ENCODE measurements at regions not wholly inside any gene's neighbourhood (a gene's known extent, or its start where the extent isn't known, plus 50 kb on each side); places are given as distances from the start of the nearest gene placed in this dataset.
"Not testable (repeated sequence)": the region's sequence is repeated elsewhere in the genome, so short reads cannot be mapped to it uniquely, and the experiment has no call there.

GRCh38 chr2:123840016-123840415, 185.1 kb upstream of the CNTNAP5 start:
- no peak for DNase-seq (ENCODE audit: extremely low spot score)
- POLR2A ChIA-PET = no interaction called here
- TF ChIP-seq FOXK2 (IDR thresholded peaks at IDR 0.05) (no peak), ZNF384 (IDR thresholded peaks at IDR 0.05) (no peak), FOXM1 (IDR thresholded peaks at IDR 0.05; ENCODE audit: borderline replicate concordance) (no peak)
- CTCF ChIA-PET = no interaction called here

DNA sequence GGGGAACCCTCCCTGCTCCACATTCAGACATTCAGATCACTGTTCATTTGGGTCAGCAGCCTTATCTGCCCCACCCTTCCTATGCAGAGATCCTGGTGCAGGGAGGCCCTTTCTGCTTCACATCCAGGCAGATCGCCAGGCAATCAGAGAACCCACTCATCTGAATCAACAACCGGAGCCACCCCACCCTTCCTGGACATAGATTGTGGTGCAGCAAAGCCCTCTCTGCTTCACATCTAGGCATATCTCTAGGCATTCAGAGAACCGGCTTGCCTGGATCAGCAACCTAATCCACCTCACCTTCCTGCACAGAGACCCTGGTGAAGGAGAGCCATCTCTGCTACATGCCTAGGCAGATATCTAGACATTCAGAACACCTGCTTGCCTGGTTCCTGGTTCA, 184.5 kb upstream of the CNTNAP5 start:
- no peak for DNase-seq (ENCODE audit: extremely low spot score)
- ChIA-PET CTCF (no interaction called here), POLR2A (no interaction called here)
- TF ChIP-seq ARNT (IDR thresholded peaks at IDR 0.05) (no peak), ELF4 (IDR thresholded peaks at IDR 0.05) (no peak), LEF1 (IDR thresholded peaks at IDR 0.05; ENCODE audit: borderline replicate concordance) (no peak), PKNOX1 (IDR thresholded peaks at IDR 0.05) (no peak), ZNF384 (IDR thresholded peaks at IDR 0.05) (no peak), BHLHE40 (IDR thresholded peaks at IDR 0.05; ENCODE audit: borderline replicate concordance) (no peak), HDGF (IDR thresholded peaks at IDR 0.05; ENCODE audit: borderline replicate concordance) (no peak), CTBP1 (IDR thresholded peaks at IDR 0.05; ENCODE audit: borderline replicate concordance) (no peak), L3MBTL2 (conservative IDR thresholded peaks at IDR 0.05) (no peak), FOXA1 (IDR thresholded peaks at IDR 0.05) (no peak), SP1 (IDR thresholded peaks at IDR 0.05) (no peak), NFRKB (IDR thresholded peaks at IDR 0.05) (no peak), FOXK2 (IDR thresholded peaks at IDR 0.05) (no peak), SUZ12 (IDR thresholded peaks at IDR 0.05) (no peak)

- no peak for DNase-seq (ENCODE audit: extremely low spot score)
- ChIA-PET POLR2A (no interaction called here), CTCF (no interaction called here)
- no peak for TF ChIP-seq SUZ12 (IDR thresholded peaks at IDR 0.05)
- TF ChIP-seq L3MBTL2 (conservative IDR thresholded peaks at IDR 0.05) = no peak
- no peak for TF ChIP-seq FOXK2 (IDR thresholded peaks at IDR 0.05)
- no peak for TF ChIP-seq FOXA1 (IDR thresholded peaks at IDR 0.05)
- TF ChIP-seq PKNOX1 (IDR thresholded peaks at IDR 0.05) = no peak
- no peak for TF ChIP-seq ARNT (IDR thresholded peaks at IDR 0.05)
- no peak for TF ChIP-seq HDGF (IDR thresholded peaks at IDR 0.05; ENCODE audit: borderline replicate concordance)
- TF ChIP-seq CTBP1 (IDR thresholded peaks at IDR 0.05; ENCODE audit: borderline replicate concordance) = no peak
- no peak for TF ChIP-seq FOXM1 (IDR thresholded peaks at IDR 0.05; ENCODE audit: borderline replicate concordance)
Measured at GRCh38 chr2:123851281-123851680, 173.8 kb upstream of the CNTNAP5 start.

GRCh38 chr2:123853161-123853560, 171.9 kb upstream of the CNTNAP5 start:
- ChIA-PET CTCF (no interaction called here), POLR2A (no interaction called here)
- DNase-seq (ENCODE audit: extremely low spot score) = no peak
- TF ChIP-seq PKNOX1 (IDR thresholded peaks at IDR 0.05) (no peak), TARDBP (IDR thresholded peaks at IDR 0.05) (no peak), BHLHE40 (IDR thresholded peaks at IDR 0.05; ENCODE audit: borderline replicate concordance) (no peak), SUZ12 (IDR thresholded peaks at IDR 0.05) (no peak), CTBP1 (IDR thresholded peaks at IDR 0.05; ENCODE audit: borderline replicate concordance) (no peak), FOXM1 (IDR thresholded peaks at IDR 0.05; ENCODE audit: borderline replicate concordance) (no peak), LEF1 (IDR thresholded peaks at IDR 0.05; ENCODE audit: borderline replicate concordance) (no peak), ARNT (IDR thresholded peaks at IDR 0.05) (no peak), ZNF384 (IDR thresholded peaks at IDR 0.05) (no peak), HDGF (IDR thresholded peaks at IDR 0.05; ENCODE audit: borderline replicate concordance) (no peak)

- DNase-seq (ENCODE audit: extremely low spot score); CTCF ChIA-PET; POLR2A ChIA-PET: not testable (repeated sequence)
Measured at GRCh38 chr2:123859031-123859430, 166.1 kb upstream of the CNTNAP5 start.

DNA sequence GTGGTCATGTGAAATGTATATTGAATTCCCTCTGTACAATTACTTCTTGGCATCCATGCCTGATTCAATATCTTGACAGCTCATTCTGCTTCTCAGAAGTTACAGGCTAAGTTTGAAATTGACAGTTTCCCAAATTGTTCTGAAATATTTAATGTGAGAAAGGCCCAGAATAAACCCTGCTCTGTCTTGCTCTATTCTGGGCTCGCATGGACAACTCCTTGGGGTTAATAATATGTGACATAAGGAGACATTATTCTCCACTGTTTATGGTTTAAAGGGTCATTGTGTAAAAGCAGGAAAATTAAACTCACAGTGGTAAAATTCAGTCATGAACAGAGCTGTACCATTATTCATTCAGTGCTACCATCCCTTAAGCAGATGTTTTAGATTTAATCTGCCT, 160.7 kb upstream of the CNTNAP5 start:
- ChIA-PET CTCF (no interaction called here), POLR2A (no interaction called here)
- DNase-seq (ENCODE audit: extremely low spot score) = no peak
- TF ChIP-seq ARNT (IDR thresholded peaks at IDR 0.05) = no peak
- TF ChIP-seq FOXM1 (IDR thresholded peaks at IDR 0.05; ENCODE audit: borderline replicate concordance) = no peak
- no peak for TF ChIP-seq FOXK2 (IDR thresholded peaks at IDR 0.05)
- TF ChIP-seq ZNF384 (IDR thresholded peaks at IDR 0.05) = no peak
- TF ChIP-seq L3MBTL2 (conservative IDR thresholded peaks at IDR 0.05) = no peak
- no peak for TF ChIP-seq BHLHE40 (IDR thresholded peaks at IDR 0.05; ENCODE audit: borderline replicate concordance)
- no peak for TF ChIP-seq TARDBP (IDR thresholded peaks at IDR 0.05)
- TF ChIP-seq SUZ12 (IDR thresholded peaks at IDR 0.05) = no peak
- TF ChIP-seq CTBP1 (IDR thresholded peaks at IDR 0.05; ENCODE audit: borderline replicate concordance) = no peak
- TF ChIP-seq HDGF (IDR thresholded peaks at IDR 0.05; ENCODE audit: borderline replicate concordance) = no peak
- no peak for TF ChIP-seq SP1 (IDR thresholded peaks at IDR 0.05)

DNA sequence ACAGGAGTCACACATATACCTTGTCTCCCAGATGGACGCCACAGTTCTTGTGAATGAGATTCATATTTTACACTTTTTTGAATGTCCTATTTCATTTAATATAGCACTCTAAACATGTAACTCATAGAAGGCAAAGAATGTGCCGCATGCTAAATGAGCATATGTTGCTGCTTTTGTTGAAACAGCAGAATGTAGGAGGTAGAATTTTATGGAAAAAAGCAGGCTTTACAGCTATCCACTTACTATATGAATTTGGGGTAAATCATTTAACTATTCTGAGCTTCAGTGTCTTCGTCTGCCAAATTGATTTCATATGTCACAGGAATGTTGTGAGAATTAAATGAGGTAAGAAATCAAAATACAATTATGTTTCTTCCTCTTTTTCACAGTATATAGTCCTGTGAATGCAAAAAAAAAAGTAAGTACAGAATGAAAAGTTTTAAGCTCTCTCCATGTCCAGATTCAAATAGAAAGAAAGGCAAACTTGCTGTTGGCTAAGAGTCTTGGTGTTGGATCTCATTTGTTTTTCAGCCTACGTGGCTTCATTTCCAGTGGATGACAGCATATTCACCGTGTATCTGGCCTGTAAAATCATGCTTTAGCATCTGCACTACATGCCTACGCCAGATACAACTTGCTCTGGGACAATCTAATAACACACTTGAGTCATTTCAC, 154.7 kb upstream of the CNTNAP5 start:
- ChIA-PET POLR2A (no interaction called here), CTCF (no interaction called here)
- DNase-seq (ENCODE audit: extremely low spot score) = no peak
- TF ChIP-seq PKNOX1 (IDR thresholded peaks at IDR 0.05) = no peak
- no peak for TF ChIP-seq TARDBP (IDR thresholded peaks at IDR 0.05)
- no peak for TF ChIP-seq FOXM1 (IDR thresholded peaks at IDR 0.05; ENCODE audit: borderline replicate concordance)
- TF ChIP-seq SUZ12 (IDR thresholded peaks at IDR 0.05) = no peak
- no peak for TF ChIP-seq L3MBTL2 (conservative IDR thresholded peaks at IDR 0.05)
- no peak for TF ChIP-seq LEF1 (IDR thresholded peaks at IDR 0.05; ENCODE audit: borderline replicate concordance)
- TF ChIP-seq NFRKB (IDR thresholded peaks at IDR 0.05) = no peak
- TF ChIP-seq HDGF (IDR thresholded peaks at IDR 0.05; ENCODE audit: borderline replicate concordance) = no peak
- TF ChIP-seq ELF4 (IDR thresholded peaks at IDR 0.05) = no peak
- TF ChIP-seq BHLHE40 (IDR thresholded peaks at IDR 0.05; ENCODE audit: borderline replicate concordance) = no peak
- no peak for TF ChIP-seq ZNF384 (IDR thresholded peaks at IDR 0.05)
- TF ChIP-seq FOXK2 (IDR thresholded peaks at IDR 0.05) = no peak
